B cell (primary cell): ENCODE measurements at regions not wholly inside any gene's neighbourhood (a gene's known extent, or its start where the extent isn't known, plus 50 kb on each side); places are given as distances from the start of the nearest gene placed in this dataset.

Experiments used
- ATAC-seq: fragments of 200-7000 bp; cut with Tn5 transposase; one replicate; pipeline ENCODE4 v1.10.0; 2021; ENCODE audit warnings: low read depth, mild to moderate bottlenecking, moderate number of reproducible peaks, moderate library complexity
- CTCF ChIA-PET: fragments of 350-600 bp; sonication (Branson Sonifier 250); formaldehyde crosslinking; loops from one replicate; lab custom pipeline; 2021; ENCODE audit warnings: antibody characterized with exemption, inconsistent platforms; lab: Charles Lee
- POLR2A ChIA-PET: fragments of 350-600 bp; sonication (Branson Sonifier 250); formaldehyde crosslinking; loops from one replicate; lab custom pipeline; 2021; ENCODE audit warnings: antibody characterized with exemption; lab: Charles Lee
- DNase-seq: peaks from one replicate; pipeline ENCODE4 v3.0.0; 2013
- H2AFZ ChIP-seq: 2 replicates; pipeline ENCODE4 v1.6.1; 2012; ENCODE audit warnings: mild to moderate bottlenecking, low read depth, low read length; ENCODE audit not compliant: insufficient read depth, poor library complexity, severe bottlenecking
- H3K27ac ChIP-seq, 2 donors: 1 replicate in 1 of 2; 2 replicates in 1 of 2; pipeline ENCODE4 v1.5.1; 2012 to 2013; ENCODE audit warnings: low read length in 2 of 2, mild to moderate bottlenecking in 2 of 2, moderate library complexity in 1 of 2
- H3K27me3 ChIP-seq, 4 experiments: fragments of 200-600 bp in 1 of 4; sonication (generic) in 1 of 4; replicated peaks in 1 of 4; 1 replicate in 2 of 4; 2 replicates in 2 of 4; pipeline versions ENCODE4 v1.6.1 to v1.7.0; 2013 to 2016; ENCODE audit warnings: low read length in 3 of 4, mild to moderate bottlenecking in 2 of 4, mixed read lengths in 1 of 4, moderate library complexity in 1 of 4; ENCODE audit not compliant: insufficient read depth in 4 of 4, control insufficient read depth in 3 of 4; ENCODE audit errors: control extremely low read depth in 1 of 4
- H3K36me3 ChIP-seq, 2 experiments: replicated peaks in 1 of 2; 1 replicate in 1 of 2; 2 replicates in 1 of 2; pipeline versions ENCODE4 v1.6.1 to v1.7.1; 2013; ENCODE audit warnings: low read length in 1 of 2; ENCODE audit not compliant: insufficient read depth in 2 of 2, control insufficient read depth in 1 of 2; ENCODE audit errors: control extremely low read depth in 1 of 2, extremely low read depth in 1 of 2
- H3K4me1 ChIP-seq, 2 donors: fragments of 200-600 bp in 1 of 2; sonication (generic) in 1 of 2; 1 replicate in 1 of 2; 2 replicates in 1 of 2; pipeline versions ENCODE4 v1.5.1 to v1.6.1; 2013 to 2017; ENCODE audit warnings: low read length in 2 of 2; ENCODE audit not compliant: control insufficient read depth in 2 of 2, insufficient read depth in 2 of 2
- H3K4me2 ChIP-seq: replicated peaks from 2 replicates; pipeline ENCODE3; 2012; ENCODE audit warnings: mild to moderate bottlenecking, low read depth, low read length; ENCODE audit not compliant: poor library complexity, severe bottlenecking
- H3K4me3 ChIP-seq, 5 experiments: fragments of 200-600 bp in 1 of 5; sonication (generic) in 1 of 5; 1 replicate in 3 of 5; 2 replicates in 2 of 5; pipeline versions ENCODE4 v1.5.1 to v1.7.0; 2011 to 2016; ENCODE audit warnings: low read length in 4 of 5, mild to moderate bottlenecking in 4 of 5, low read depth in 2 of 5, control low read depth in 1 of 5, moderate library complexity in 1 of 5; ENCODE audit not compliant: insufficient read depth in 1 of 5; ENCODE audit errors: control extremely low read depth in 1 of 5, extremely low read depth in 1 of 5
- H3K79me2 ChIP-seq: fragments of 200-600 bp; sonication (generic); one replicate; pipeline ENCODE4 v1.6.0; 2016; ENCODE audit warnings: low read length; ENCODE audit not compliant: control insufficient read depth, insufficient read depth
- H3K9ac ChIP-seq: fragments of 200-600 bp; sonication (generic); 2 replicates; pipeline ENCODE4 v1.6.1; 2017; ENCODE audit warnings: mild to moderate bottlenecking, low read length, moderate library complexity
- H3K9me3 ChIP-seq, 3 donors: one replicate each; pipeline versions ENCODE4 v1.6.1 to v1.7.1; 2013; ENCODE audit warnings: low read length in 2 of 3; ENCODE audit not compliant: control insufficient read depth in 2 of 3, insufficient read depth in 1 of 3; ENCODE audit errors: control extremely low read depth in 1 of 3
- H4K20me1 ChIP-seq: 2 replicates; pipeline ENCODE4 v1.6.0; 2012; ENCODE audit warnings: mild to moderate bottlenecking, low read length; ENCODE audit not compliant: insufficient read depth, control insufficient read depth, poor library complexity, severe bottlenecking
- H3K27ac Mint-ChIP-seq: one replicate; pipeline ENCODE4 v1.8.0; 2021; ENCODE audit warnings: mixed read lengths
- H3K27me3 Mint-ChIP-seq: one replicate; pipeline ENCODE4 v1.8.0; 2021; ENCODE audit warnings: mixed read lengths
- H3K4me1 Mint-ChIP-seq: one replicate; pipeline ENCODE4 v1.8.0; 2021; ENCODE audit warnings: mixed read lengths
- H3K4me3 Mint-ChIP-seq: one replicate; pipeline ENCODE4 v1.8.0; 2021; ENCODE audit warnings: mixed read lengths
- H3K9me3 Mint-ChIP-seq: one replicate; pipeline ENCODE4 v1.8.0; 2022; ENCODE audit warnings: mixed read lengths; ENCODE audit not compliant: insufficient read depth
- CTCF ChIP-seq: fragments of 200-600 bp; IDR thresholded peaks from one replicate; pipeline ENCODE4 v1.8.0; 2022; ENCODE audit warnings: antibody characterized with exemption, mild to moderate bottlenecking
- EZH2 ChIP-seq: IDR thresholded peaks from 2 replicates; pipeline ENCODE4 v1.6.1; 2012; ENCODE audit warnings: borderline replicate concordance, low read depth, mild to moderate bottlenecking, moderate library complexity, low read length; ENCODE audit not compliant: insufficient read depth, poor library complexity, severe bottlenecking
- WGBS: methylation state at CpG from one replicate; pipeline ENCODE4 v1.1.5; 2013; ENCODE audit warnings: missing lambda C conversion rate; ENCODE audit not compliant: insufficient coverage; 5-methylcytosine and 5-hydroxymethylcytosine counted together
- intact Hi-C: fragments of 100-400 bp; cut with micrococcal nuclease; formaldehyde crosslinking; loops from one replicate; pipeline ENCODE4 v1.10.0; 2022

- no peak overlapping the region for H3K27ac Mint-ChIP-seq
- no peaks in the 10 kb centered on the region for H3K9me3 Mint-ChIP-seq
- H4K20me1 ChIP-seq, result no peaks in the 10 kb centered on the region
- H3K27me3 Mint-ChIP-seq, result no peaks in the 10 kb centered on the region
- no peak for DNase-seq
- no peaks in the 10 kb centered on the region for H3K79me2 ChIP-seq
- no peak overlapping the region for H3K9ac ChIP-seq
- ChIA-PET CTCF (no interaction called here), POLR2A (no interaction called here)
- no peak overlapping the region for H3K4me3 Mint-ChIP-seq
- intact Hi-C loops, result loop anchor here (10.0 kb wide), 1 partner anchor 627 kb away; no protein-coding TSS in a partner anchor
- H3K4me2 ChIP-seq, result no peak overlapping the region
- H3K36me3 ChIP-seq, result no peaks in the 10 kb centered on the region
- no peak overlapping the region for H3K27ac ChIP-seq
- no peak overlapping the region for H3K4me3 ChIP-seq
- no peak overlapping the region for H2AFZ ChIP-seq
- no peaks in the 10 kb centered on the region for H3K27me3 ChIP-seq
- no peaks in the 10 kb centered on the region for H3K9me3 ChIP-seq
- no CpG with 5 or more reads among the region's 3 CpGs for WGBS
- no peak for ATAC-seq
- H3K4me1 ChIP-seq, result peaks cover 8 to 12% of the 10 kb centered on the region in 2 donors
- TF ChIP-seq CTCF, result no peak
- TF ChIP-seq EZH2, result no peak
- peaks cover 22% of the 10 kb centered on the region for H3K4me1 Mint-ChIP-seq
These were observed 106.4 kb upstream of the ZNF438 start for GRCh38 chr10:31138026-31138553.

- CTCF ChIA-PET, result no interaction called here
- intact Hi-C loops, result loop anchor here (10.0 kb wide), 1 partner anchor 625 kb away; no protein-coding TSS in a partner anchor
- Histone ChIP-seq H3K27me3 (no peaks in the 10 kb centered on the region), H3K9ac (no peak overlapping the region), H3K9me3 (no peaks in the 10 kb centered on the region), H3K79me2 (no peaks in the 10 kb centered on the region), H3K4me2 (no peak overlapping the region), H4K20me1 (no peaks in the 10 kb centered on the region), H3K4me3 (no peak overlapping the region), H3K27ac (no peak overlapping the region), H2AFZ (no peak overlapping the region), H3K36me3 (no peaks in the 10 kb centered on the region), H3K4me1 (peaks cover 2 to 3% of the 10 kb centered on the region in 2 donors)
- DNase-seq (no peak), ATAC-seq (no peak)
- POLR2A ChIA-PET, result no interaction called here
- Mint-ChIP-seq H3K9me3 (no peaks in the 10 kb centered on the region), H3K4me3 (no peak overlapping the region), H3K27ac (no peak overlapping the region), H3K4me1 (peaks cover 15% of the 10 kb centered on the region), H3K27me3 (no peaks in the 10 kb centered on the region)
- TF ChIP-seq CTCF (no peak), EZH2 (no peak)
- WGBS, result 98% methylated on average over 4 of the region's 6 CpGs
These were observed 107.8 kb upstream of the ZNF438 start for GRCh38 chr10:31139497-31139896.
